ENCODE measurements at regions not wholly inside any gene's neighbourhood (a gene's known extent, or its start where the extent isn't known, plus 50 kb on each side); places are given as distances from the start of the nearest gene placed in this dataset.
"Not testable (repeated sequence)": the region's sequence is repeated elsewhere in the genome, so short reads cannot be mapped to it uniquely, and the experiment has no call there.

DNA sequence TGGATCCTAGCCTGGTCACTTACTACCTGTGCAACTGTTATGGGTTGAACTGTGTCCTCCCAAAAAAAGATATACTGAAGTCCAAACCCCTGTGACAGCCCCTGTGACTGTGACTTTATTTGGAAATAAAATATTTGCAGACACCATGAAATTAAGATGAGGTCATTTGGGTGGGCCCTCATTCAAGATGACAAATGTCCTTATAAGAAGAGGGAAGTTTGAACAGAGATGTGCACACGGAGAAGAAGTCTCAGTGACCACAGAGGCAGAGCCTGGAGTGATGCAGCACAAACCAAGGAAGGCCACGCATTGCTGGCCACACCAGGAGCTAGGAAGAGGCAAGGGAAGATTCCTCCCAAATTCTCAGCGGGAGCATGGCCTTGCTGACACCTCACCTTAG lies 249.7 kb upstream of the RUNX1 start:
- no peak for DNase-seq (ENCODE audit: low spot score)

DNA sequence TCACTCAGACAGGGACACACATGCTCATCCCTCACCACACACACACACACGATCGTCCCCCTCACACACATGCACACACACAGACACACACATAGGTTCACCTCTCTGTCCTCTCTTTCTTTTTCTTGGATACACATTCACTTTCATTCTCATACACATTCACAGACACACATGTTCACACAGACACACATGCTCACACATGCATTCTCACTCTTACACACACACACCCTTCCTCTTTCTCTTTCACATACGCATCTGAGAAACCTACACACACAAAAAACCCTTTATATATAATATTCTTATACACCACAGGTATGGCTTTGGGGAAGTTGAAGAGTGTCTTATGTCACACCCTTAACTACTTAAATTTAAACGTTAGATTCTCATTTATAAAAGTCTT lies 248.6 kb upstream of the RUNX1 start:
- no peak for DNase-seq (ENCODE audit: low spot score)

DNA sequence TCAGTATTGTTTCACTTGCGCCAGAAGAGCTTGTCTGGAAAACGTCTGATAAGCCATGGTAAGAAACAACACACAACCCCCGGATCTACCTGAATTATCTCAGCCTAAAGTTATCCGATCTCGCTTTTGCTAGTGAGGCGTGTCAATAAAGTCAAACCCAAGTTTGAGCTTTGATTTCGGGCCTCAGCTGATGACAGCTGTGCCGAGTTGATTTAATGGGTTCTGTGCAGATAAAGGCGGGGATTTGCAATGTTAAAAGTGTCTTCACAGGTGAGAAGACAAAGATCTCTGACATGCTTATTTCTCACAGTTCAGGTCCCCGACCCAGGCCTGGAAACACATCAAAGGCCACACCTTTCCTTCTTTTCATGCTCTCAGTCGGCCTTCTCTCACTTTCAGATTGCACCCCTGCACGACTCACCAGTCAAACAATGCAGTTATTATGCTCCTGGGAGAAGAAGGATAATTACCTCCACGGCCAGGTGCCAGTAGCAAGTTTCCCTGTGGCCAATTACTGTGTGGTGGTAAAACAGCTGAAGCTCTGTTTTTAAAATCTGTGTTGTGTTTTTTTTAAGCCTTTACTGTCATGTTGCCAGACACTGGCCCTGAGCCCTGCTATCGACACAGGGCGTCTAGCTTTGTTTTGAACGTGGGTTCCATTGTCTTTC lies 245.3 kb upstream of the RUNX1 start:
- no peak for DNase-seq (ENCODE audit: low spot score)

DNA sequence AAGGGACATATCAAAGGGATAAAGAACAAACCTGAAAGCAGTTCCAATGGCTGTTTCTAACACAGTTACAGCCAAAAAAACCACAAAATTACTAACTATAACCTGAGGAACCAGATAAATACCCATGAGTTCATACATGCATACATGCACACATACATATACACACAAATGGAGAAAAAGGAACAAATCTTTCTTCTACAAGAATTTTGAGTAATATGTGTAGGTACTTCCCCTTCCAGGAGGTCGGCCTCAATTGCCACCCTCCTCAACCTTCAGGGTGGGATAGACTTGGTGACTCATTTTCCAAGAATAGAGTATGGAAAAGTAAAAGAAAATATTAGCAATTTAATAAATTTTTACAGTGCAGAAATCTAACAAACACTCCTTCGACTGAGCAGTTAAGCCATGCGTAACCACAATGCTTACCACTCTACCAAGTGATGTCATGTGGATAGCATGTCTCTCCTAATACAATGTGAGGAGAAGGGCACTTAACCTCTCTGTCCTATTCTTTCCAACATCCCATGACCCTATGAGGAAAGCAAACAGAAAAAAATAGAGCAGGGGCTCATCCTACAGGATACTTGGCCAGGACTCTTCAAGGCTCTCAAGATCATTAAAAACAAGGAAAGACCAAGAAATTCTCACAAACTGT lies 243.0 kb upstream of the RUNX1 start:
- DNase-seq (ENCODE audit: low spot score) = no peak

DNA sequence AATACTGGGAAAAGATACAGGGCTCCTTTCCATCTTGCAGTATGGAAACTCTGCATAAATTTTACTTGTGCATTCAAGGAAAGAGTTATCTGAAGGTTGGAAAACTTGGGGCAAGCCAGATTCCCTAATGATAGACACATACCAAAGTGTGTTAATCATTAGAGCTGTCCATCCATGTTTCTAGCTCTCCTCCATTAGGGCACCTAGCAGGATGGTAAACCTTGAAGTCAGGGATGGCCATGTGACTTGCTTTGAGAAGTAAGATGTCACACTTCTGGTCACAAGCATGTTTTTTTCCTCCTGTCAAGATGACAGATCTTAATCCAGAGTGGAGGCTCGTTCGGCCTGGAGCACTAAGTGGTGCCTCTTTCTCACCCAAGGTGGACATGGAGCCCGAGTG lies 241.9 kb upstream of the RUNX1 start:
- DNase-seq (ENCODE audit: low spot score) = no peak

DNA sequence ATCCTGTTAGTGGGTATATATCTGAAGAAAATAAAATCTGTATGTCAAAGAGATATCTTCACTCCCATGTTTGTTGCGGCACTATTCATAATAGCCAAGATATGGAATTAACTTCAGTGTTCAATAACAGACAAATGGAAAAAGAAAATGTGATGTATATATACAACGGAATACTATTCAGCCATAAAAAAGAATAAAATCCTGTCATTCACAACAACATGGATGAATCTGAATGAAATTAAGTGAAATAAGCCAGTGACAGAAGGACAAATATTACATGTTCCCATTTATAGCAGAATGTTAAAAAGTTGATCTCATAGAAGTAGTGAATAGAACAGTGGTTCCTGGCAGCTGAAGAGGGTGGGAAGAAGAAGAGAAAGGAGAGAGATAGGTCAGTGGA lies 239.1 kb upstream of the RUNX1 start:
- DNase-seq (ENCODE audit: low spot score) = no peak

DNA sequence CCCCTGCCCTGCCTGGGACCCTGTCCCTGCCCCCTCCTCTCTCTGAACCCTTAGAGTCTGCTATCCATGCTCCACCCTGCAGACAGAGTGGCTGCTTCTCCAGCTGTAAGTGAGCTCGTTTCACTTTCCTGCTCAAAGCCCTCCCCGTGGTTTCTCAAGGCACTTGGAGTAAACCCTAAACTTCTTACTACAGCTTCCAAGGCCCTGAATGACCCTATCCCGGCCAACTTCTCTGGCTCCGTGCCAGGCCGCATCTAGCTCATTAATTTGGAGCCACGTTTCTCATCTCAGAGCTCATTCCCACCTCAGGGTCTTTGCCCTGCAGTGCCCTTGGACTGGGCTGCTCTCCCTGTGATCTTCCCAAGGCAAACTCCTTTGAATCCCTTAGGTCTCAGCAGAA lies 235.1 kb upstream of the RUNX1 start:
- no peak for DNase-seq (ENCODE audit: low spot score)

DNA sequence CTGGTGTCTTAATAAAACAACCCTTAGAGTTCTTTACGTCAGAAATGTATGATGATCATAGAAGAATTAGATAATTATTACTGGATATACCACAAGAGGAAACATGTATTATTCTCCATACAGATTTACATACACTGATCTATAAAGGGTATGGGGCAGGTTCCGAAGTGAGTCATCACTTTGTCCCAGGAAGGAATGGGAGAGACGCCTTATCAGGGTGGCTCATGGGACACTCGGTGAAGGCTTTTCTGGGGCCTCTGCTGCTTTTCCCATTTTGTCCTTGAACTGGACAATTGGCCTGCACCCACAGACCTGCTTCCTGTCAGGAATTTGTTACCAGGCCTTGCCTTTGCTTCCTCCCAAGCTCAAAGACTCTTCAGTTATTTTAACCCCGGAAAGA lies 233.8 kb upstream of the RUNX1 start:
- DNase-seq (ENCODE audit: low spot score) = no peak

DNA sequence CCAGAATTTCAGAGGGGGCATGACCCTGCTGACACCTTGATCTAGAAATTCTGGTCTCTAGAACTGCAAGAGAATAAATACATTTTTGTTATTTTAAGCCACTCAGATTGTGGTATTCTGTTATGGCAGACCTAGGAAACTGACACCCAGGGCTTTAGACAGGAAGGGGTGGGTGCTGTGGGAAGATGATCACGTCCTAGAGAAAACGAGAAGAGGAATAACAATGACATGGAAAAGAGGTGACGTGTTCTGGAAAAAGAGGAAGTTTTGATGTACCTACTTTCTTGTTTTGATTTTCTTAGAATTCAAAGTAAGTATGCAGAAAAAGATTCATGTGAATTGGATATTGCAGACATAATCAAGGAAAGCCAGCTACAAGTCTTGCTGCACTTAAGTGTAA lies 232.9 kb upstream of the RUNX1 start:
- no peak for DNase-seq (ENCODE audit: low spot score)

DNA sequence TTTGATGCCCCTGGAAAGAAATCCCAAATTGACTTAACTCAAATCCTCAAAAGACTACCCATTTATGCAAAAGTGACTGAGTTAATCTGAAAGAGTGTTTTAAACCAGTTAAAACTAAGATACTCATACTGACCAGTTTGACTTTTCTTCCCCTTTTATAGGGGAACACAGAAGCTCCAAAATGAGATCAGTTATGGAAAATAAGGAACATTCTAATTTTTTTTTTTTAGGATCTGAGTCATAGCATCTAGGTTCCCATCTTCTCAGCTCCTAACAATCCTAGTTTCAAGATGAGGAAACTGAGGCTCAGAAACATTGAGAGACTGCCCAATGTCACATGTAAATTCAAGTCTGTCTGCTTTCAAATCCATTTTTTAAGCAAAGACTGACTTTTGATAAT lies 231.1 kb upstream of the RUNX1 start:
- DNase-seq (ENCODE audit: low spot score) = no peak

DNA sequence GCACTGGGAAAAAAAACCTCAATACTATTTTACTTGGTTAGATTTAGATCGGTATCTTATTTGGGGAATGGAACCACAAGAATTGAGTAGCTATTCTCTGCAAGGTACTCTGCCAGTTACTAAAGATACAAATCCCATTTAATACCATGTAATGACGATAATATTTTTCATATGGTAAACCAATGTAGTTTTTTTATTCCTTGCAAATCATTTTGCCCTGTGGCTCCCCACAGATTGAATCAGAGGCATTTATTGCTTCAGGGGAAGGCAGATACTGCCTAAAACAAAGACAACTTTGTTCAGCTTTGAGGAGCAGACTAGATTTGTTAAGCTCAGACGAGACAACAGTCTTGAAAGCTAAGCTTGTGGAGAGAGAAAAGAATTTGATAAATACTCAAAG lies 226.7 kb upstream of the RUNX1 start:
- DNase-seq (ENCODE audit: low spot score) = no peak

DNA sequence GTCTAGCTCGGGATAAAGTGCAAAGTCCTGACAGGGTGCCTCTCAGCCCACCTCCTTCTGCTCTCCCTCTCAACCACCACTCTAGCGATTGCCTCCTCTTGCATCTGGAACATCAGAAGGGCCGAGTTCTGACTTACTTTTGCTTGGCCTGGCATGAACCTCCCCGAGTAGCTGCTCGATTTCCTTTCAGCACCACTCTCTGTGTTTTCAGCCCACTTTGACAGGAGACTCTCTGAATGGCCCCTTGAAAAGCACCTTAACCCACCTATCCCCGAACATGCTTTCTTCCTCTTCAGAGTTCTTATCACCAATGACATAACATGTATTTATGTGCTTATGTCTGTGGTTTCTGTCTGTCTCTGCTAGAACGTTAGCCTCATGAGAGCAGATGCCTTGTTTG lies 225.8 kb upstream of the RUNX1 start:
- DNase-seq (ENCODE audit: low spot score) = no peak

DNA sequence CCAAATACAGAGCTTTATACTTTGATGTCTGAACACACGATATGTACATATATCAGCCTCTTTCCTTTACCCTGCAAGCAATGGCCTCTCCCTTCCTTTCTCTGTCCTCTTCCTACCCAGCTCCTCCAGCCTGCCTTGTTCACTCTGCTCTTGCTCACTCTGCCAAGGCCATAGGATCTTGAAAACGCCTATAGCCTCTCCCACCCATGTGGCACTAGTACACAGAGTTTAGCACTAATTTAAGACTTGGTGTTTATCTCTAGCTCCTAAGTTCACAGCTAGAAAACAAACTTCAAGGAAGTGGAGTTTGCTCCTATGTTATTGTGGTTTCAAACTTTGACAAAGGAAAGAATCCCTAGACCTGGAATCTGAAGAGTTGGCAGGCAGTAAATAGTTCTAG lies 225.0 kb upstream of the RUNX1 start:
- DNase-seq (ENCODE audit: low spot score) = no peak

DNA sequence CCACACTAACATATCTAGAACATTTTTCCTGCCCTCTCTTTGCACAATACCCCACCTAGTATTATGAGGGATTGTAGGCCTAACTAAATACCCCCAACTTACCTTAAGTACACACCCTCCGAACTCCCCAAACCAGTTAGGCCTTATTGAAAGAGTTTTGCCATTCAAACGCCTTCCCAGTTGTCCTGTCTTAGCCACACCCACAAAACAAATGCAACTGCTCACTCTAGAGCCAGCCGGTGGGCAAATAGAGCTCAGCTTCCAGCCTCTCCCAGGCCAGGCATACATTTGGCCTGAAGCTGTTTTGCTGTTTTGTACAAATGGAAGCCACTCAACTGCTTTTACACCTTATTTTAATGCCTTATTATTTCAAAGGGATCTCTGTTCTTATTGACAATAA lies 224.2 kb upstream of the RUNX1 start:
- DNase-seq (ENCODE audit: low spot score) = no peak

DNA sequence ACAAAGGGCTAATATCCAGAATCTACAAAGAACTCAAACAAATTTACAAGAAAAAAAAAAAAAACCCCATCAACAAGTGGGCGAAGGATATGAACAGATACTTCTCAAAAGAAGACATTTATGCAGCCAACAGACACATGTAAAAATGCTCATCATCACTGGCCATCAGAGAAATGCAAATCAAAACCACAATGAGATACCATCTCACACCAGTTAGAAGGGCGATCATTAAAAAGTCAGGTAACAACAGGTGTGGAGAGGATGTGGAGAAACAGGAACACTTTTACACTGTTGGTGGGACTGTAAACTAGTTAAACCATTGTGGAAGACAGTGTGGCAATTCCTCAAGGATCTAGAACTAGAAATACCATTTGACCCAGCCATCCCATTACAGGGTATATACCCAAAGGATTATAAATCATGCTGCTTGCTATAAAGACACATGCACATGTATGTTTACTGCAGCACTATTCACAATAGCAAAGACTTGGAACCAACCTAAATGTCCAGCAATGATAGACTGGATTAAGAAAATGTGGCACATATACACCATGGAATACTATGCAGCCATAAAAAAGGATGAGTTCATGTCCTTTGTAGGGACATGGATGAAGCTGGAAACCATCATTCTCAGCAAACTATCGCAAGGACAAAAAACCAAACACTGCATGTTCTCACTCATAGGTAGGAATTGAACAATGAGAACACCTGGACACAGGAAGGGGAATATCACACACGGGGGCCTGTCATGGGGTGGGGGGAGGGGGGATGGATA lies 222.4 kb upstream of the RUNX1 start:
- not testable (repeated sequence) for DNase-seq (ENCODE audit: low spot score)

DNA sequence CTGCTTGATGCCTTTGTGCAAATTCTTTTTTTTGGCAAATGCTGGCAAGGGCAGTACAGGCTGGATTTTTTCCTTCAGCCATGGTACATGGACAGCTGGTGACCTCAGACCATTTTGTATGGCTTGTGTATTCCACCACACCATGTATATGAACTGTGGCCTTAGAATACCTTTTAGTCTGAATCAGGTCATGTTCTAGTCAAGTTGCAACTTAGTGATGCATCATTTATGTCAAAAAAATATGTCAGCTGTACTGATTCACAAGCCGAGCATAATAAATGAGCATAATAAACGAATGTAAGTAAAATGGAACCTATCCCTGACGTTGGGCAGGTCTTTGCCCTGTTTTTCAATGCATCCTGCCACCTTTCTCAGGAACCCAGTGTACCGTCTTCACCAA lies 219.7 kb upstream of the RUNX1 start:
- DNase-seq (ENCODE audit: low spot score) = no peak

DNA sequence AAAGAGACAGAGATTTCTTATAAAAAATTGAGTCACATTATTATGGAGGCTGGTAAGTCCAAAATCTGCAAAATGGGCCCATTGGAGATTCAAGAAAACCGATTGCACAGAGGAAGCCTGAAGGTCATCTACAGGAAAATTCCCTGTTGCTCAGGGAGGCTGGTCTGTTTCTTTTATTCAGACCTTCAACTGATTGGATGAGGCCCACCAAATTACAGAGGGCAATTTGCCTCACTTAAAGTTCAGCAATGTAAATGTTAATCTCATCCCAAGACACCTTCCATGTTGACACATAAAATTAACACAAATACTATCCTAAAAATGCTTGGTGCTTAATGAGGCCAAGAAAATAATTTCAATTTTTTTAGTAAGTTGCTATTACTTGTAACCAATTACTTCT lies 219.2 kb upstream of the RUNX1 start:
- DNase-seq (ENCODE audit: low spot score) = no peak

DNA sequence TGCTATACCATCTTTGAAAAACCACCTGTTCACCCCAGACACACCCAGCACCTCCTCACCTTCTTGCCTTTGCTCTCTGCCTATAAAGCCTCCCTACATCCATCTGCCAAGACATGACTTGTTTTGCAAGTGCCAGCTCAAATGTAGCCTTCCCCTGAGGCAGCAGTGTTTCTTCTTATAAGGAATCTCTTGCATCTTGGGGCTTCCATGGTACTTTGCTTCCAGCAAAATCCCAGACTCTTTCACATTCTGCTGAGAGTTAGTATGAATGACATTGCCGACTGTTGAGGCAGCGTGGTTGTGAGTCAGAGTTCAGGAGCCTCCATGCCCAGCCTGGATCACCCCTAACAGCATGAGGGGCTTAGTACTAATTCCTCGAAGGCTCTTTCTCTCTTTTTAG lies 217.4 kb upstream of the RUNX1 start:
- no peak for DNase-seq (ENCODE audit: low spot score)

DNA sequence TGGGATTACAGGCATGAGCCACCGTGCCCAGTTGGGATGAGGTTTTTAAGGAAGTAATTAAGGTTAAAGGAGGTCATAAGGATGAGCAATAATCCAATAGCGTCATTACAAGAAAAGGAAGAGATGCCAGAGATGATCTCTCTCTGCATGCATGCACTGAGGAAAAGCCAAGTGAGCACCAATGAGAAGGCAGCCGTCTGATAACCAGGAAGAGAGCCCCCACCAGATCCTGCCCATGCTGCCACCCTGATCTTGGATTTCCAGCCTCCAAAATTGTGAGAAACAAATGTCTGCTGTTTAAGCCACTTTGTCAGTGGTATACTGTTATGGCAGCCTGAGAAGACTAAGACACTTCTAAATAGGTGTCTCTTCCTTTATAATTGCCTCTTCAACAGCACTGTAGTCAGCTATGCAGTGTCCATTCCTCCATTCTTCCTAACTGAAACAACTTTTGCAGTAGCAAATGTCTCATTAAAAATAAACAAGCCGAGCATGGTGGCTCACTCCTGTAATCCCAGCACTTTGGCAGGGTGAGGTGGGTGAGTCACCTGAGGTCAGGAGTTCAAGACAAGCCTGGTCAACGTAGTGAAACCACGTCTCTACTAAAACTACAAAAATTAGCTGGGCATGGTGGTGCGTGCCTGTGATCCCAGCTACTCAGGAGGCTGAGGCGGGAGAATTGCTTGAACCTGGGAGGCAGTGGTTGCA lies 216.2 kb upstream of the RUNX1 start:
- DNase-seq (ENCODE audit: low spot score) = no peak

DNA sequence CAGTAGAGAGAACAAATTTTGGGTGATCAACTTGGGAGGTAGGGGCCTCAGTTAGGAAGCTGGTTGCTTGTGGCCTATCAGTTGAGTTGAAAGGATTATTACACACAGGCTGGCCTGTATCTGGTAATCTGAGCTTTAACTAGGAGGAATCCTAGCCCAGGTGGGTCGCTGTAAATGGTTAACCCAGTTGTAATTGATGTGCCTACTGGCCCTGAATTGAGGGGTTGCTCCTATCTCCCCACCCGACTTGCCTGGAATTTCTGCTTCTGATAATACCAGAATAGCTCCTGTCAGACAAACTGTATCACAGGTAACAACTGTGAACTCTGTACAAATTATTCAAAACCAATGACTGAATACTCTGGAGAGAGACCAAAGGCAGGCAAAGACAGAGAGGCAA lies 210.4 kb upstream of the RUNX1 start:
- no peak for DNase-seq (ENCODE audit: low spot score)

DNA sequence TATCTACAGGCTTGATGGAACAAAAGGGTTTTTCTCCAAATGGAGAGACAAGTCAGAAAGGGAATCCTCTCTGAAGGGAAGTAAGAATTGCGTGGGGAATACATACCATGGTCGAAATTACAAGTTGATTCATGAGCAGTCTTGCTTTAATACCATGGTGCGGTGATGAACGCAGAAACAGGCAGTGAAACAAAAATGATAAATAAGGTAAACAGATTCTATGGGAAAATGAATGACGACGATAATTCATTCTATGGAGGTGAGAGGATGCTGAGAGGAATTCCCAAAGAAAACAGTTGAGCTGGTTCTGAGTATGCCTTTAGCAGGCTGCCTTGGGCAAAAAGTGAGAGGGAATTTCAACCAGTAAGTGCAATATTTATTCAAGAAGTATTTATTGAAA lies 209.4 kb upstream of the RUNX1 start:
- no peak for DNase-seq (ENCODE audit: low spot score)

DNA sequence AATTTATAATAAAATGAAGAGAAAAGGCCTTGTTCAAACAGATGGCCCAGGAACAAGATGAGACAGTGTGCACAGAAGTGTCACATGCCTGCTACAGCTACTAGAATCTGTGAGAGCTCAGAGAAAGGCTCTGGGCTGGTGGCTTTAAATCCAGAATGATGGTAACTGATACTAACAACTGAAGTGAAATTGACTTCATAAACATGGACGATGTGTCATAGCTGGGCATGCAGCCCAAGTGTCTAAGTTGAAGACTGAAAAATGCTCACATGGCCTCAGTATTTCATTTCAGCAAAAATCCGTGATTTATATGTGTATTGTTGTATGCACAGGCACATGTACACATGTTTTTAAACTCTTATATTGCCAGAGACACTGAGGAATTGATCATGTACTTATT lies 208.3 kb upstream of the RUNX1 start:
- DNase-seq (ENCODE audit: low spot score) = no peak

DNA sequence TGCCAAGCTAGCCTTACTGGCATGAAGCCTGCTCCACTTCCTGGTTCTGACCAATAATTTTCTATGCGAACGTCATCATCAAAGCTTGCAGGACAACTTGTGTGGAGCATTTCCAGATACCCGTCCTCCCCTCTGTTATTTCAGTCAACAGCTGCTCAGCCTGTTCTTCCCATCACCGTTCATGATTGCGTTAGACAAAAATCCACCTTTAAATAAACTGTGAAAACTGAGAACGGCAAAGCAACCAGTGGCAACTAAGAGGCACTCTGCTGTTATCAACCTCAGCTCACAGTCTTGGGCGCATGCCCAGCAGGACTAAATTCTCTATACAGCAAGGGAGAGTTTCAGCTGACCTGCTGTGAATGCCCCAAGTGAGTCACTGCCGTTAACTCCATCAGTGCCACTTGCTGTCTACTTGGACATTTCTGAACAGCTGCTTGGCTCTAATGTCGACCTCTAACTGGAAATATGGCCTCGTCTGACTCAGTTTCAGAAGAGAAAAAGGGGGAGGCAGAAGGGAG lies 207.4 kb upstream of the RUNX1 start:
- DNase-seq (ENCODE audit: low spot score) = no peak
